GM21423 (cell line): ENCODE measurements at regions not wholly inside any gene's neighbourhood (a gene's known extent, or its start where the extent isn't known, plus 50 kb on each side); places are given as distances from the start of the nearest gene placed in this dataset.
"Not testable (repeated sequence)": the region's sequence is repeated elsewhere in the genome, so short reads cannot be mapped to it uniquely, and the experiment has no call there.

Experiments used
- ATAC-seq: cut with Tn5 transposase; IDR thresholded peaks from one replicate; pipeline ENCODE4 v1.9.1; 2021; ENCODE audit warnings: mild to moderate bottlenecking, moderate library complexity; ENCODE audit not compliant: unreplicated experiment

DNA sequence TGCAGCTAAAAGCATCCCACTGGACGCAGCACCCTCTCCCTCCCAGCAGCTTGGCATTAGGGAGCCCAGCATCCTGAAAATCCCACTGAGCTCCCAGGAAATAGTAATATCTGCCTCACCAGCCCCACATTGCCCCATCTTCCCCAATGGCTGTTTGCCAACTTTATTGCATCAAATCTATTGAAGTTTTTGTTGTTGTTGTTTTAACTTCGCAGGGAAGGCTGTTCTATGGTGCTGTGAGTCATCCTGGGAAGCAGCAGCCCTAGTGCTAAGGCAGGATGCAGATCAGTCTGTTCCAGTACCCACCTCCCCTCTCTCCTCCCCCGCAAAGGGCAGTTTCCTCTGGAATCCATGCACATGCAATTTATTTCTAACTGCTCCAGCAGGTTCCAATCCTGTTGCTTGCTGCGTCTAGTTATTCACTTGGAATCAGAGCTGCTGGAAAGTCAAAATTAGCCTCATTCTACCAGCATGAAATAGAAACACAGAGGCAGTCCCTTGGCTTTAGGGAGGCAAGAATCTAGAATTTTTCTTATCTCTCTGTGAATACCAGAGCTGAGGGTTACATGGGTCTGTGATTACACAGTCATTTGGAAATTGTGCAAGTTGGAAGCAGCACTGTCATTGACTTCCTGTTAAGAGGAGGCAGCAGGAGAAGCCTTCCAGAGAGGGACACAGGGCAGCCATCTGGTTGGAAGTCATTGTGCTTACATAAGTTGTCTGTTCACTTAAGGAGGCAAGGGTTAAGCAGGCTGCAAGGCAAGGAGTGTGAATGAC, 115.9 kb upstream of the CACUL1 start:
- no peak for ATAC-seq

DNA sequence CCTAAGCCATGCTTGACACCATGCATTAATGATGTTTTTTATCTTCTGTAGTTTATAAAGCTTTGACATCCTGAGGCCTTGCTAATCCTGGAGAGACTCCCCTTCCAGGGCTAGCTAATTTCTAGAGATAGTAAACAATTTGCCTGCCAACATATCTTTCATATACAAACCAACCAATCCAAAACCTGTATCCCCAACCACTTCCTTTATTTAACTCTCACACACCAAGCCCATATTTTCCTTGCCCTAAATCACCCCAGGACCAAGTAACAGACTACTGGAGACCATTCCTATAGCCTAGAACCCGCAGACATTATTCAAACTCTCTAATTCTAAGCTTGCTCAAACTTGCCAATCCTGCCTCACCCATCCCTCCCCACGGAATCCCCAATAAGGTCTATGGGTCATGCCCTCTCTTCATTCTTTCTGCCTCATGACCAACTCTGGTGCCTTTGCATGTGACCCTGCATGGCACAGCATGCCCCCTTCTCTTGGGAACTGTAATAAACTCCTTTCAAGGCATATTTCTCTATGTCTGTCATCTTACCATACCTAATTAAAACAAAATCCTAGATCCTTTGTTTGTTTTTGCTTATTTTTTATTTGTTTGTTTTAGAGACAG, 116.6 kb upstream of the CACUL1 start:
- no peak for ATAC-seq

DNA sequence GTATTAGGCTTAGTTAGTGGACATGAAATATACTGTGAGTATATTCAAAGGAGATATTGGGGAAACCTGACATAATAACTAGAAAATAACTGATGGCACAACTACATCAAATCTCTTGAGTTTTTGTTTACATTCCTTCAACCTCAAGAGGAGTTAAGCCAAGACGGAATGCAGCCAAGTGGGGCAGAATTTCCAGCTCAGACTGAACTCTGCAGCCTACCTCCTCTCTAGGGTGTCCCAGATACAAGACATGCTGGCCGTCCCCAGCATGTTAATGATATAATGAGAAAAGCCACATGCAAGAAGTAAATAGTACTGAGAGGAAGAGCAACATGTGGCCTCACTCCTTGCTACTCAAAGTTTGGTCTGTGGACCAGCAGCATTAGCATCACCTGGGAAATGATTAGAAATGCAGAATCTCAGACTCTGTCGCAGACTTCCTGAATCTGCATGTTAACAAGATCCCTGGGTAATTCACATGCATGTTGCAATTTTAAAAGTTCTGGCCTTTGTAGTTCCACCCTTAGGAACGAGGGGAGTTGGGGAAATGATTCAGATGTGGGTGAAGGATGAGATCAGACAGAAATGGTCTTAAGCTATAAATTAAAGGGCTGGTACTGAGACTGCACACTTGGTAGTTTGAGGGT, 118.4 kb upstream of the CACUL1 start:
- no peak for ATAC-seq

DNA sequence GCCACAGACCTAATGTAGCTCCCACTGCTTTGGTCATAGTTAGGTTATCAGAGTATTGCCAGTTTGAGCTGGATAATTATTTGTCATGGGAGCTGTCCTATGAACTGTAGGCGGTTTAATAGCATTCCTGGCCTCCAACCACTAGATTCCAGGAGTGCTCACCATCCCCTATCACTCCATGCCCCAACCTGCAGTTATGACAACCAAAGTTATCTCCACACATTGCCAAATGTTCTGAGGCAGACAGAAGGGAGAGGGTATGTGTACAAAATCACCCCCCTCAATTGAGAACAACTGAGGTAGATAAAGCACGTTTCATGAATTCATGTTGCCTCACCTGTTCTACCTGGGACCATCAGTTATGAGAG, 119.0 kb upstream of the CACUL1 start:
- ATAC-seq: no peak

DNA sequence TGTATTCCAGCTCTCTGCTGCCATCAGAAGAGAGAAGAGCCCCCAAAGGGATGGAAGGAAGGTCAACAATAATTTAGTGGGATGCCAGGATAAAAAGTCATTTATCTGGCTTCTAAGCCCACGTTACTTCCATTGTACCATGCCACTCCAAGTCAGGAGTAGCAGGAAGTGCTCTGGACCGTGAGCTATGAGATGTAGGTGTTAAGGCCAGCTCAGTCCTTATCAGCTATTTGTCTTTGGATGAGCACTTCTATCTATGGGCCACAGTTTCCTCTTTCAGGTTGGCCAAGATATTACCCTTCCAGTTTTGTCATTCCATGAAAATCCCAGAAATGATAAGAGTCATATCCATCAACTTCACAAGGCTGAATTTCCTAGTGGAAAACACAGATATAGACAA, 119.4 kb upstream of the CACUL1 start:
- ATAC-seq: no peak

DNA sequence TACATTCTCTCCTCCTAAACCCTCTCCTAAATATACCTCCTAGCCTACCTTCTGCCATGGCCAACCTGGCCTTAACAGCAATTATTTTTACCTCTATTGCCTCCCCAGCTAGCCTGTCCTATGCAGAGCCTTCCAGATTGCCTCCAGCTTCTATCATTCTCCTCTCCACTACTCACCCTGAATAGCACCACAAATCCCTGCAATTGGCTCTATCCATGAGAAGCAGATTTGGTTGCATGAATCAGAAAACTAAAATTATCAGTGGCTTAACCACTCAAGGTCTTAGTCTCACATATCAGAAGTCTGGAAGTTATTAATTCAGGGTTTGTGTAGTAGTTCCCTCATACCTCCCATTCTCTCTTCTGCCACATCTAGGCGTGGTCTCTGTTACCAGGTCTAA, 120.3 kb upstream of the CACUL1 start:
- ATAC-seq: no peak

DNA sequence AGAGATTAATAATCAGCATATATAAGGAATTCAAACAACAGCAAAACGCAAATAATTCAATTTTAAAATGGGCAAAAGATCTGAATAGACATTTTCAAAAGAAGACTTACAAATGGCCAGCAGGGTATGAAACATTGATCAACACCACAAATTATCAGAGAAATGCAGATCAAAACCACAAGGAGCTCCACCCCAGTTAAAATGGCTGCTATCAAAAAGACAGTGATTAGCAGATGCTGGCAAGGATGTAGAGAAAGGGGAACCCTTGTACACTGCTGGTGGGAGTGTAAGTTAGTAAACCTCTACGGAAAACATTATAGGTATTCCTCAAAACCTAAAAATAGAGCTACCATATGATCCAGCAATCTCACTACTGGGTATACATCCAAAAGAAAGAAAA, 128.0 kb upstream of the CACUL1 start:
- ATAC-seq: no peak

DNA sequence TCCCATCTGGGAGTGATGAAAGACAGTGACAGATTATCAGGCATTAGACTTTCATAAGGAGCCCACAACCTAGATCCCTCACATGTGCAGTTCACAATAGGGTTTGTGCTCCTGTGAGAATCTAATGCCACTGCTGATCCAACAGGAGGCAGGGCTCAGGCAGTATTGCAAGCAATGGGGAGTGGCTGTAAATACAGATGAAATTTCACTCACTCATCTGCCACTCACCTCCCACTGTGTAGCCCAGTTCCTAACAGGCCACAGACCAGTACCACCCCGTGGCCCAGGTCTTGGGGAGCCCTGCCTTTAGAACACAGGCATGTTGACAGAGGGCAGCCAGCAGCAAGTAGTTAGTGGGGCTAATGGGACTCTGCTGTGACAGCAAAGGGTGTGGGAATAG, 137.3 kb upstream of the NANOS1 start:
- no peak for ATAC-seq

DNA sequence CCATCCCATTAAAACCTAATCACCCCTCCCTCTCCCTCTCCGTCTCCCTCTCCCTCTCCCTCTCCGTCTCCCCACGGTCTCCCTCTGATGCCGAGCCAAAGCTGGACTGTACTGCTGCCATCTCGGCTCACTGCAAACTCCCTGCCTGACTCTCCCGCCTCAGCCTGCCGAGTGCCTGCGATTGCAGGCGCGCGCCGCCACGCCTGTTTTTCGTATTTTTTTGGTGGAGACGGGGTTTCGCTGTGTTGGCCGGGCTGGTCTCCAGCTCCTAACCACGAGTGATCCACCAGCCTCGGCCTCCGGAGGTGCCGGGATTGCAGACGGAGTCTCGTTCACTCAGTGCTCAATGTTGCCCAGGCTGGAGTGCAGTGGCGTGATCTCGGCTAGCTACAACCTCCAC, 134.6 kb upstream of the NANOS1 start:
- ATAC-seq: not testable (repeated sequence)

DNA sequence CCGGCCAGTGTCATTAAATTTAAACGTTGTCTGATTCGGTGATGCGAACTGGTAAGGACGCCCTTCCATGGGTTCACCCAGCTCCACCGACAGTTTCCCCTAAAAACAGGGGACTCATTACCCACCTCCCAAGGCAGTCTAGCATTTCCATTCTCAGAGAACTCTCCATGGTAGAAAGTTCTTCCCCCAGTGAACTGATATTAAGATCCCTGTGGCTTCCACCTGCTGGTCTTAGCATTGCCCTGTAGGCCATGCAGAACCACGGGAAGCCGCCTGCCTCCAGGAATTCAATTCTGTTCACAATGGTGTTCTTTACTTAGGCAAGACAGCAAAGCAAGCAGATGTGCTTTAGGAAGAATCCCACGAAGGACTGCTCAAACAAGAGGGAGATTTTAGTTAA, 128.9 kb upstream of the NANOS1 start:
- no peak for ATAC-seq

DNA sequence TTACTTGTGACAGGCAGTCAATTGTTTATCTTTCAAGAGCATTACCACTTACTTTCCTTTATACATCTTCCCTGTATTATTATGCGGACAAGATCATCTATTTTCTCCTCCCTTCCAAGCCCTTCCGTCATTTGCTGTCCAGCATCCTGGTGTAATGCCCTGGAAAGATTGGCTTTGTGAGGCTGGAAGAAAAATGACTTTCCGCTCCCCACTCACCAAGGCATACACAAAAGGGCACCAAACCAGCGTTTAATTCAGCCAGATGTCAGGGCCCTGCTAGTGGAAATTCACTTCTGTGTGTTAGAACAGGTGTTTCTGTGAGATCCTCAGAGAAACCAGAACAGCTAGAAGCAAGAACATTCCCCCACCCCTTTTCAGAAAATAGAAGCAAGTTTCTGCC, 128.1 kb upstream of the NANOS1 start:
- ATAC-seq: no peak

DNA sequence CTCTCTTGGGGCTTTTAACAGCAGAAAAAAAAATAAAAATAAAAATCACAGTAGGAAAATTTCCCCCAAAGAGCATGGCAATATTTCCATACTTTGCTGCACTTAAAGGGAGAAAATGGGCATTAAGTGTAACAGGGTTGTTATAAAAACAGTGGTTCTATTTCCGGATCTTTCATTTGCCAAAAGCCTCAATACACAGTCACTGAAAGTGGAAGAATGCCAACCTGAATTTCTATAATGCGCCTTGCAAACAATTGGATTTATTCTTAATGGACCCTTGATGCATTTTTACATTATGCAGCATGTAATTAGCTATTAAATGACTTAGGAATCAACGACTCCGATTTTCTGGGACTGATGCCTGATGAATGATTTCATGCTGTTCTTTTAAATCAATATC, 127.6 kb upstream of the NANOS1 start:
- ATAC-seq: no peak

DNA sequence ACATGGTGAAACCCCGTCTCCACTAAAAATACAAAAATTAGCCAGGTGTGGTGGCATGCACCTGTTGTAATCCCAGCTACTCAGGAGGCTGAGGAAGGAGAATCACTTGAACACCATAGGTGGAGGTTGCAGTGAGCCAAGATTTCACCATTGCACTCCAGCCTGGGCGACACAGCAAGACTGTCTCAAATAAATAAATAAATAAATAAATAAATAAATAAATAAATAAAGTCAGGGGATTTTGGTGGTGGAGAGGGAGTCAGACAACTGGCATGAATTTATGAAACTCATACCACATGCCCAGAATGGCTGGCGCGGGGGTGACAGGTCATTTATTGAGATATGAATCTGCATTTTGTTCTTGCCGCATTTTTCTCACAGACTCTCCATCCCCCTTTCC, 126.9 kb upstream of the NANOS1 start:
- not testable (repeated sequence) for ATAC-seq

DNA sequence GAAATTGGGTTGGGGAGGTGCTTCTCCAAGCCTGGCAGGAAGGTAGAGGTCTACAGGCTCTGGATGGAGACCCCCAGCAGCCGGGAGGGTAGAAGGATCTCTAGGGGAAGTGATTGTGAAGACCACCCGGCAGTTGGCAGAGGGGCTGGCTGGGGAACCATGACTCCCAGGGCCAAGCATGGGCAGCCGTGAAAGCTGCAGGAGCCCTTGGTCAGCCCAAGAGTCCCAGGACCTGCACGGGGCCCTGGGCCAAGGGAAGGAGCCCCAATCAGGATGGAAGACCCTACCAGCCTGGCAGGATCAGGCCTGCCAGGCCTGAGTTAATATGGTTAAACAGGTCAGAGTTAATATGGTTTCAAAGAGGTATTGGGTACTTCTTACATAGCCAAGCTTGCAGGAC, 126.3 kb upstream of the NANOS1 start:
- ATAC-seq: no peak

DNA sequence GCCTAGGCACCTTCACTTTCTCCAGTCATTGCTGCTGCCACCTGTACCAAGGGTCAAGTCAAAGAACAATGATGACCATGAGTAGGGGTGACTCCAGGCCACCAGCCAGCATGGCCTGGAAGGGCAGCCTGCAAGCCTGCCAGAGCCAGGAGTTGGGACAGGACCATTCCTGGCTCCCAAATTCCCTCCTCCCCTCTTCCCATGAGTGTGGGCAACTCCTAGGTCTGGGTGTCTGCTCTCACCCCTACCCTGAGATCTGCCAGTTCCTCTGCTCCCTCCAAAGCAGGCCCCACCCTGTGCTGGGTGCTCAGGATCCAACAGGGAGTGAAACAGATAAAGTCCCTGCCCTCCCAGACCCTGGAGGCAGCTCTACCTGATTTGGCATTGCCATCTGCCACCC, 125.8 kb upstream of the NANOS1 start:
- ATAC-seq: no peak

DNA sequence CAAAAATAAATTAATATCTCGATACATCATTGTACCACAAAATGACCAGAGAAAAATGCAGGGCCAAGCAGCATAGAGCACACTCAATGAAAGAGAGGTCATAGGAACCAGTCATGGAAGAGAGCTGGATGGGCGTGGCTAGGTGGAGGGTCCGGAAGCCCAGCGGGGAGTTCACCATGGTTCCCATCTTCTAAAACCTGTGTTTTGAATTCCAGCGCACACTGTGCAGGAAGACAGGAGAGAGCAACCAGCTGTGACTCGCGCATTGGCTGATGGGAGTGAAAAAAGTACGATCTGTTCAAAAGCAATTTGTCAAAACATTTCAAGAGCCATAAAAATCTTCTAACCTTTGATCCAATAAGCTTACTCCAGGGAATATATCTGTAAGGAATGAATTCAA, 125.2 kb upstream of the NANOS1 start:
- no peak for ATAC-seq

DNA sequence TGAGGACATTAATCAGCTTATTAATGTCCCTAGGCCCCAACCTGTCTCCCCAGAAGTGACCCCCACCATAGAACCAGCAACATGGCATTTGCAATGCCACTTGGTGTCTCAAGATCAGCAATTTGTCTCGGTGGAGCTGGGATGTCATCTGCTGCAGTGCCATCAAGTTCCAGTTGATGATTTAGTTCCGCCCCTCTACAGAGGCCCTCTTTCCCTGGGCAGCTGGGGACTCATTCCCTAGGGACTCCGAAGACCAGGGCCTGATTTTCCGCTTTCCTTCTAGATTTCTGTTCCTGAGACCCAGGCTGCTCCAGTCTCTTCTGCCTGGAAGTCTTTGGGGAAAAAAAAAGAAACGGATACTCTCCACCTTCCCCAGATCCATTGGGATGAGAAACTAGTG, 122.5 kb upstream of the NANOS1 start:
- ATAC-seq: no peak

DNA sequence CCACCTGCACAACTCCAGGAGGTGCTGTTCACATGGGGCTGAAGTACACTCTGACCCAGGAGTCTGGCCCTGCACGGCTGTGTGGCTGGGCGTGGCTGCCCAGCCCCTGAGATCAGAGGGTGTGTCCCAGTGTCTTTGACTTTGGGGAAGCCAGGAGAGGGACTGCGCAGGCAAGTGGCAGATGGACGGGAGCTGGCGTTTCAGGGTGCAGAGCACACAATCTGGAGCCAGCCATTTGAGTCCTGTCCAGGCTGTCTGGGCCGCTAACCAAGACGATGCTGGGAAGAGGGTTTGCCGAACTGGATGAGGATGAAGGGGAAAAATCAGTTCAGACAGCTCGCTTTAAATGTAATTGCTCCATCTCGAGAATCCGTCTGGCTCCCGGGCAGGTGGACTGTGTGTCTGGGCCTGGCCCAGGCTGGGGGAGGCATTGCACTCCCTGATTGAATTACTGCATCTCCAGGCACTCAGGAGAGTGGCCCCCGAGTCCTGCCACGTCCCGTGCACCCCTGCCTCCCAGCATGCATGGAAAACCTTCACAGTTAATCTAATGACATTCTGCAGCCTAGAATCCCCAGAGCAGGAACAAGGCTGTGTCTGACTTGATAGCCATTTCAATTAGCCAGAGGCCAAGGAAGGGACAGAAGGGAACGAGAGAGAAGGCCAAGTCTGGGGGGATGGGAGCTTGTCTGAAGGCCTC, 120.8 kb upstream of the NANOS1 start:
- ATAC-seq: no peak

DNA sequence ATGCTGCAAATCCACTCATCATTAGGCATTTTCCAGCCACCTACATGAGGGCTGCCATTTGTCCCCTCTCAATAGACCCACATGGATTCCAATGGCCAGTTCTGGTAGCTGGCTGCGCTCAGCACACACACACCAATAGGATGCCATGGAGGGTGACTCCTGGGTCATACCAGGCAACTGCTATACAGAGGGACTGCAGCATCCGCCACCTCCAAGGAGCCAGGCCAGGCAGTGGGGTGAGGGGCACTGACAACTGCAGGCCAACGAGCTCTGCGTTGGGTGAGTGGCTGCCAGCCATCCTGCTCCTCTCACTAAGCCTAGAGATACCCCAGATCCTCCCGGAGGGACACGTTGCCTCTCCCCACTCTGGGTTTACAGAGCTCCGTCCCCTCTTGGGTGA, 118.8 kb upstream of the NANOS1 start:
- no peak for ATAC-seq

DNA sequence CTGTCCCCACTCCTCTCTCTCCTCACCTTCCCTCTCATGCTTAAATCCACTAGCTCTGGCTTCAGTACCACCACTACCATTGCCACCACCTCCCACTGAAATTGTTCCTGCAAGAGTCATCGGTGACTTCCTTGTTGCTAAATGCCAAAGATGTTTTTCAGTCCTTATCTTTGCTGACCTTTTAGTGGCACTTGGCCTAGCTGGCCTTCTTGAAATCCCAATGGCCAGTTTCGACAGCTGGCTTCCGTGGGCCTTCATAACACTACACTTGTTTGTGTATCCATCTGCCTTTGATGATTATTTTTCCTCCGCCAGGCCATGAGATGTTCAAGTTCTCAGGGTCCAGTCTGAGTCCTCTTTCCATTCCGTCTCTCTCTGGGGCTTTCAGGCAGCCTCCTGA, 118.2 kb upstream of the NANOS1 start:
- no peak for ATAC-seq

DNA sequence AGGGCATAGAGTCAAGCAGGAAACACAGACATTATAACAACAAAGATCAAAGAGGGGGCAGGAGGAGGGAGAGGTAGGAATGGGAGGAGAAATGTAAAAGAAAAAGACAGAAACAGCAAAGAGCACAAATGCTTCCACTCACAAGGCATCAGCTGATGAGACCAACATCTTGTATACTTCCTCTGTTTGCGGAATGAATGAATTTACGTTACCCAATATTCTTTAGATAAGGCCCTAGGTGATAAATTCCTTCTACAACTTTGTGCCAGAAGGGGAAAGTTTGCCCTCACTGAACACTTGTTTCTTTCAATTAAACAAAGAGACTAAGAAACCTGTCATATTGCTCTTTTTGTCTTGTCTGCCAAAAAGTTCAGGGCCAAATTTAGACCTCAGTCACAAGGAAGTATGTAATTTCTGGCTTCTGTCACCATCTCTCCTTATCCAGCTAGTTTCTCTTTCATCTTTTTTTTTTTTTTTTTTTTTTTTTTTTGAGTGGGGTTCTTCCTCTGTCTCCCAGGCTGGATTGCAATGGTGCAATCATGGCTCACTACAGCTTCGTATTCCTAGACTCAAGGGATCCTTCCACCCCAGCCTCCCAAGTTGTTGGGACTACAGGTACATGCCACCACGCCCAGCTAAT, 116.4 kb upstream of the NANOS1 start:
- no peak for ATAC-seq
